ENCODE measurements at regions not wholly inside any gene's neighbourhood (a gene's known extent, or its start where the extent isn't known, plus 50 kb on each side); places are given as distances from the start of the nearest gene placed in this dataset.

DNA sequence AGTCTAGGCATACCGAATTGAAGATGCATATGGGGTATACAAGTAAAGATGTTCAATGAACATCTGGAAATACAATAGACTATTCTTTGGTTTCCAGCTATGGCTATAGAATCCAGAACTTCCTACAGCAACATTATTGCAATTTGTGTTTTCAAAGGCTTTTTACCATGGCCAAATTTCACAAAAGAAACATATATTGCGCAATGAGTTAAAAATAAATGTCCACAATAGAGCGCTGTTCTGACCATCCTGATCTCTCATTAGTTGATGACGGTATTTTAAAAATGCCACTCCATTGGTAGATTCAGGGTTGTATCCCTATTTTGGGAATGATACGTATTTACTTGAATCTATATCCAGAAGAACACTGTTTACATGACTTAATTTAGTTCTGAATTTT is 139.2 kb downstream of the LINC00632 start:
- TF ChIP-seq, protein P1, sequence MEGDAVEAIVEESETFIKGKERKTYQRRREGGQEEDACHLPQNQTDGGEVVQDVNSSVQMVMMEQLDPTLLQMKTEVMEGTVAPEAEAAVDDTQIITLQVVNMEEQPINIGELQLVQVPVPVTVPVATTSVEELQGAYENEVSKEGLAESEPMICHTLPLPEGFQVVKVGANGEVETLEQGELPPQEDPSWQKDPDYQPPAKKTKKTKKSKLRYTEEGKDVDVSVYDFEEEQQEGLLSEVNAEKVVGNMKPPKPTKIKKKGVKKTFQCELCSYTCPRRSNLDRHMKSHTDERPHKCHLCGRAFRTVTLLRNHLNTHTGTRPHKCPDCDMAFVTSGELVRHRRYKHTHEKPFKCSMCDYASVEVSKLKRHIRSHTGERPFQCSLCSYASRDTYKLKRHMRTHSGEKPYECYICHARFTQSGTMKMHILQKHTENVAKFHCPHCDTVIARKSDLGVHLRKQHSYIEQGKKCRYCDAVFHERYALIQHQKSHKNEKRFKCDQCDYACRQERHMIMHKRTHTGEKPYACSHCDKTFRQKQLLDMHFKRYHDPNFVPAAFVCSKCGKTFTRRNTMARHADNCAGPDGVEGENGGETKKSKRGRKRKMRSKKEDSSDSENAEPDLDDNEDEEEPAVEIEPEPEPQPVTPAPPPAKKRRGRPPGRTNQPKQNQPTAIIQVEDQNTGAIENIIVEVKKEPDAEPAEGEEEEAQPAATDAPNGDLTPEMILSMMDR (IDR thresholded peaks at IDR 0.05; ENCODE audit: low read depth, low read length), result no peak
- H3K4me3 ChIP-seq (ENCODE audit: low read depth, low read length), result no peak overlapping the region

DNA sequence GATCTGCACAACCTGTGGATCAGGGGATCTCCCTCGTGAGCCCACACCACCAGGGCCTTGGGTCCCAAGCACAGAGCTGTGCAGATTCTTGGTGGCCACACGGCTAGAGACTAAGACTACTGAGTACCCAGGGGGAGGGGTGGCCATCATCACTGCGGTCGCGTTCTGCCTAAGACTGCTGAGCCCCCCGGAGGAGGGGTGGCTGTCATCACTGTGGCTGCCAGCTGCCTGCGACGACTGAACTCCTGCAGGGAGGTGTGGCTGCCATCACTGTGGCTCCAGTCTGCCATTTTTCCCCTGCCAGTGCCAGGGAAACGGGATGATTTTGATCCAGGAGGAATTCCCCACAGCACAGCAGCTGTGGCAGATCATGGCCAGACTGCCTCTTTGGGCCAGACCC is 141.7 kb upstream of the SPANXB1 start:
- no peak overlapping the region for H3K4me3 ChIP-seq (ENCODE audit: low read depth, low read length)
- TF ChIP-seq, protein P1 (IDR thresholded peaks at IDR 0.05; ENCODE audit: low read depth, low read length), result no peak

DNA sequence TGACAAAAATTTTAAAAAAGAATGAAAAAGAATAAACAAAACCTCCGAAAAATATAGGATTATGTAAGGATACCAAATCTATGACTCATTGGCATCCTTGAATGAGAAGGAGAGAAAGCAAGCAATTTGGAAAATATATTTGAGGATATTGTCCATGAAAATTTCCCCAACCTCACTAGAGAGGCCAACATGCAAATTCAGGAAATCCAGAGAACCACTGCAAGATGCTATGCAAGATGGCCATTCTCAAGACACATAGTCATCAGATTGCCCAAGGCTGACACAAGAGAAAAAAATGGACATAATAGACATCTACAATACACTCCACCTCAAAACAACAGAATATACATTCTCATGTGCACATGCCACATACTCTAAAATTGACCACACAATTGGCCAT is 135.9 kb upstream of the SPANXB1 start:
- TF ChIP-seq, protein P1 (IDR thresholded peaks at IDR 0.05; ENCODE audit: low read depth, low read length), result no peak
- H3K4me3 ChIP-seq (ENCODE audit: low read depth, low read length), result no peak overlapping the region

DNA sequence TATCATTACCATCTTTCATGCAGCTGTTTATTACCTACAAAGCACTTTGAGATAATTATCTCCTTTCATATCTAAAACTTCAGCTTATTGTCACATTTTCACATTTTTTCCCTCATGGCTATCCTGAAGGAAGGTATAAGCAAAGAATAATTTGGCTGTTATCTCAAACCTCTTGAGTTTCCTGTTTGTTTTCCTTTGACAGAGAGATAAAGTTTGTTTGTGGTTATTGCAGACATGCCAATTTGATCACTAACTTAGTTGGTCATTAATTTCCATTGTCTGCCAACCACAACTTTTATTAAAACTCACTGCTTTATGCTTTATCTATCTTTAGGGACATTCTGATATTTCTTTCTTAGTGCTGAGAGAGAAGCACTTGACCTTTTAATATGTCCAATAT is 89.8 kb upstream of the SPANXB1 start:
- TF ChIP-seq, protein P1 (IDR thresholded peaks at IDR 0.05; ENCODE audit: low read depth, low read length), result no peak
- H3K4me3 ChIP-seq (ENCODE audit: low read depth, low read length), result no peak overlapping the region

DNA sequence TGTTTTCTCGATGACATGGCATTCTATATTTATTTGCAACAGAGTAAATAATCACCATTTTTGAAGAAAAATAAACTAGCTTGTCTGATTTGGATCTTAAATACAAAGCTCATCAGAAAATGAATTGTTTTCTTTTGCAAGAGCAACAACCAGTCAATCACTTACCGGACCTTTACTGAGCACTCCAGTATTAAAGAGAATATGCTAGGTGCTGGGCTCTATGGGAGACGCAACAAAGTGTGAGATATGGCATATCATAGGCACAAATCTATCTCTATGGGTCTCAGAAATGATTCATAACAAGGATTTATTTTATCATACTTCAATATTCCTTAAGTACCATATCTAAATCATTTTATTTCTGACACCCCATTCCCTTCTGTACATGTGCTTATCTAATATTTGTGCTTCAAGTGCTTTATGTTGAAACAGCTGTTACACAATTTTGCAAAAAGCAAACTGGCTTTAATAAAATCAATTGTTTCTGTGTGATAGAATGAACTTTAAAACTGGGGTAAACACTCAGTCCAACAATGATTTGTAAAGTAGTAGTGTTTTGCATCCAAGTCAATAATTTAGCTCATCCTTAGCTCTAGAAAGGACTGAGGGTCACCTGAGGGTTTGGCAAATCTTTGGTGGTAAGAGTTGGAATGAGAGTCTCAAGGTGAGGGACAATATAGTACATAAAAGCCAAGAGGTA is 88.4 kb upstream of the SPANXB1 start:
- TF ChIP-seq, protein P1 (IDR thresholded peaks at IDR 0.05; ENCODE audit: low read depth, low read length), result no peak
- no peak overlapping the region for H3K4me3 ChIP-seq (ENCODE audit: low read depth, low read length)

DNA sequence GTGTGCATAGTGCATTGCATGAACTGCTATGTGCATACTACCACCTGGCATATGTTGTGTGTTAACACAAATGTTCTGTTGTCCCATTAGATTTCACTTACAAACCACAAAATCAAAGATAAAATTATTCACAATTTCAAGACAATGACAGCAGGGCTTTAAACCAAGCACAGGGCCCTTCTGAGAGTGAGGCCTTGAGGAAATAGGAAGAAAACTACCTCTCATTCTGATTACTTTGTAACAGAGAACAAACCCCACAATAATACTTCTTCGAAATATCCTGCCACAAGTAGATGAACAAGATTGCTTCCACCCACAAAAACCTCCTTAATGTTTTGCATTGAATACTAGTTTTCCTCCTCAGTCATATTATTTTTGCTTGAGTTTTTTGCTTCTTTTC is 85.5 kb upstream of the SPANXB1 start:
- TF ChIP-seq, protein P1 (IDR thresholded peaks at IDR 0.05; ENCODE audit: low read depth, low read length), result no peak
- H3K4me3 ChIP-seq (ENCODE audit: low read depth, low read length), result no peak overlapping the region

DNA sequence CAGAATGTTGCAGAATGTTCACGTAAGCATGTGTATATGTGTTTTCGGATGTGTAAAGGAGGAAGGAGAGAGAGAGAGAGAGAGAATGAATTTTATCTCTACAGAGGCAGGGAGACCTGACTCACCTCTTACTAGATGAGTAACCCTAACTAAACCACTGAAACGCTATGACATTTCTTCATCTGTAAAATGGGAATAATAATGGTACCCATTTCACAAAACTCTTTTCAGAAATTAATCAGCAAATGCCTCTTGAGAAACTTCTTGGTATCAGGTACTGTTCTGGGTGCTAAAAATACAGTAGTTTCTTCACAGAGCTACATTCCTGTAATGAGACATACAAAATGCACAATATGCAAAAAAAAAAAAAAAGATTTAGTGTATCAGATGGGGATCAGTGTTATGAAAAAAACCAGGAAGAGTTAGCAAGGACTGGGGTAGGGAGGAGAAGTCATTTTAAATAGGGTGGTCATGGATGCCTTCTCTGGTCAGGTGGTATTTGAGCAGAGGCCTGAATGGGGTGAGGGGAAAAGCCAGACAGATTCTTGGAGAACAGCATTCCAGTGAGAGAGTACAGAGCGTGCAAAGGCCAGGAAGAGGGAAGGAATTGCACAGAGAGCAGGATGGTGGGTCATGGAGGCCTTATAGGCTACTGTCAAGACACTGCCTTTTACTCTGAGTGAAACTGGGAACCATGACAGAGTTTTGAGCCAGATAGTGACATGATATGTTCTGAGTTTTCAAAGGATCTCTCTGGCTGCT is 84.9 kb upstream of the SPANXB1 start:
- no peak overlapping the region for H3K4me3 ChIP-seq (ENCODE audit: low read depth, low read length)
- TF ChIP-seq, protein P1 (IDR thresholded peaks at IDR 0.05; ENCODE audit: low read depth, low read length), result no peak
